Breast epithelium (tissue), 3 donors: ENCODE measurements at regions not wholly inside any gene's neighbourhood (a gene's known extent, or its start where the extent isn't known, plus 50 kb on each side); places are given as distances from the start of the nearest gene placed in this dataset.

Experiments used
- POLR2A ChIP-seq: fragments of 450-650 bp; IDR thresholded peaks from one replicate; pipeline ENCODE4 v1.6.1; 2016; ENCODE audit warnings: antibody characterized with exemption, mild to moderate bottlenecking, moderate library complexity
- POLR2AphosphoS5 ChIP-seq, 3 donors: sonication (generic); formaldehyde crosslinking; IDR thresholded peaks; one replicate each; pipeline ENCODE4 v1.6.1; 2017; ENCODE audit warnings: antibody characterized with exemption in 3 of 3
- TF ChIP-seq, protein P1 (sequence below), 3 donors: fragments of 450-650 bp; IDR thresholded peaks; one replicate each; pipeline ENCODE4 v1.5.1; 2016 to 2017; ENCODE audit warnings: antibody characterized with exemption in 3 of 3, mild to moderate bottlenecking in 3 of 3, moderate library complexity in 3 of 3

DNA sequence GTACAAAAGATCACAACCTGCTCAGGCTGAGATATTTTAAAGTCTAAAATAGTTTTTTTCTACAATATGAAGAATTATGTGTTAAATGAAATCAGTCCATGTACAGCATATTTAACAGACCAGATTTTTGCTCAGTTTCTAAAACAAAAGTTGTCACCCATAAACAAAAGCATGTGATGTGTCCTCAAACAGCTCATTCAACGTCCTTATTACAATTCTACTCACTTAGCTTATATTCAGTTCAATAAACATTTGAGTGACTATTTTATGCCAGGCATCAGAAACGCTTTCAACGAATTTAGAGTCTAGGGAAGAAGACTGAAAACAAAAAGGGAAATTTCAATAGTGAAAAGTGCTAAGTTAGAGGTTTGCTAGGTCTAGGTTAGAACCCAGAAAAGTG lies 457.3 kb upstream of the SEMA3A start:
- TF ChIP-seq, protein P1, sequence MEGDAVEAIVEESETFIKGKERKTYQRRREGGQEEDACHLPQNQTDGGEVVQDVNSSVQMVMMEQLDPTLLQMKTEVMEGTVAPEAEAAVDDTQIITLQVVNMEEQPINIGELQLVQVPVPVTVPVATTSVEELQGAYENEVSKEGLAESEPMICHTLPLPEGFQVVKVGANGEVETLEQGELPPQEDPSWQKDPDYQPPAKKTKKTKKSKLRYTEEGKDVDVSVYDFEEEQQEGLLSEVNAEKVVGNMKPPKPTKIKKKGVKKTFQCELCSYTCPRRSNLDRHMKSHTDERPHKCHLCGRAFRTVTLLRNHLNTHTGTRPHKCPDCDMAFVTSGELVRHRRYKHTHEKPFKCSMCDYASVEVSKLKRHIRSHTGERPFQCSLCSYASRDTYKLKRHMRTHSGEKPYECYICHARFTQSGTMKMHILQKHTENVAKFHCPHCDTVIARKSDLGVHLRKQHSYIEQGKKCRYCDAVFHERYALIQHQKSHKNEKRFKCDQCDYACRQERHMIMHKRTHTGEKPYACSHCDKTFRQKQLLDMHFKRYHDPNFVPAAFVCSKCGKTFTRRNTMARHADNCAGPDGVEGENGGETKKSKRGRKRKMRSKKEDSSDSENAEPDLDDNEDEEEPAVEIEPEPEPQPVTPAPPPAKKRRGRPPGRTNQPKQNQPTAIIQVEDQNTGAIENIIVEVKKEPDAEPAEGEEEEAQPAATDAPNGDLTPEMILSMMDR (IDR thresholded peaks at IDR 0.05), result no peak
- TF ChIP-seq POLR2A, result no peak
- no peak for TF ChIP-seq POLR2AphosphoS5 (IDR thresholded peaks at IDR 0.05)
